HG03108 (cell line): ENCODE measurements at regions not wholly inside any gene's neighbourhood (a gene's known extent, or its start where the extent isn't known, plus 50 kb on each side); places are given as distances from the start of the nearest gene placed in this dataset.
"Not testable (repeated sequence)": the region's sequence is repeated elsewhere in the genome, so short reads cannot be mapped to it uniquely, and the experiment has no call there.

Experiments
- ATAC-seq: cut with Tn5 transposase; IDR thresholded peaks from one replicate; pipeline ENCODE4 v1.9.1; 2021; ENCODE audit warnings: moderate library complexity; ENCODE audit not compliant: unreplicated experiment

DNA sequence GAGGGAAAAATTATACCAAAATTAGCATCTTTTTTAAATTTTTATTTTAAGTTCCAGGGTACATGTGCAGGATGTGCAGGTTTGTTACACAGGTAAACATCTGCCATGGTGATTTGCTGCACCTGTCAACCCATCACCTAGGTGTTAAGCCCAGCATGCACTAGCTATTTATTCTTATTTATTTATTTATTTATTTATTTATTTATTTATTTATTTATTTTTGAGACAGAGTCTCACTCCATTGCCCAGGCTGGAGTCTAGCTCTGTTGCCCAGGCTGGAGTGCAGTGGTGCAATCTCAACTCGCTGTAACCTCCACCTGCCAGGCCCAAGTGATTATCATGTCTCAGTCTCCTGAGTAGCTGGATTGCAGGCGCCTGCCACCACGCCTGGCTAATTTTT lies 137.7 kb upstream of the NEBL start:
- ATAC-seq: not testable (repeated sequence)

DNA sequence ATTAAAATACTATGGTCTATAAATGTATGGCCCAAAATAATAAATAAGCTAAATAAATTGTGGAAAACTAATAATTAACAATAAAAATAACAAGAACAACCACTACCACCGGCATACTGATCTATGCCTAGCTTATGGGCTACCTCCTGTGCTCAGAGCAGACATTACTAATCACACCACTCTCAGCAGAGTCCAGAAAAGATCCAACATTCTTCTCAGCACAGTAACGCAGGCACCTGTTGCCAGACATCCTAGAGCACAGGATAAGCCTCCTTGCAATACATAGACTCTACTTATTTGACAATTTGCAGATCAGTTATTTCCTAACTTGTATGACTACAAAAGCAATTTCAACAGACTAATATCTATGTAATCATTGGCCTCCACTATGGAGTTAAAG lies 137.1 kb upstream of the NEBL start:
- ATAC-seq: no peak

DNA sequence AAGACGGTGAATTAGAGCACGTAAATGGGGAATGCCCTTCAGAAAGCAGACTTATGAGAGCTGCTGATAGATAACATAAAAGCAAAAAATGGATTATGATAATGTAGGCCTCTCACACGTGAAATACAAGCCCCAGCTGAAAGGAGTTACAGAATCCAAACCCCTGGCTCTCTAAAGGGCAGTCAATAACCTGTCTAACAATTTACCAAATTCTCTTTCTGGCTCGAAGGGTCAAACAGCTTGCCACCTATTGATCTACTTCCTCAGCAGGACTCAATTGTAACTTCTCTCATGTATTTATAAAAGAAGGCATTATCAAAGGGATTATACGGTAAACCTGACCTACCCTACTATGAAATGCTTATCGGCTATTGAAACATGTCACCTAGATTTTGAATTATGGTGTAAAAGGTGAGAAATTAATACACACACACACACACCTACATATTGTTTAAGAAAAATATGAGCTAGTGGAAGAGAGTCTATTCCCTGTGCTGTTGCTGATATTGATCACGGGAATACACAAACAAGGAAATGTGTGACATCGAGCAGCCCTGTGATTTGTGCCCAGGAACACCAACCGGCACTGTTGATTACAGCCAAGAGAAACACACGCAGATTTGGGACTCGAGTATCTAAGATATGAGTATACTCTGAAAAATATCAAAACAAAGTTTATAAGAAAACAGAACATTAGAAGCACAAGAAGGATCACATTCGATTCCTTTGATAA lies 135.6 kb upstream of the NEBL start:
- no peak for ATAC-seq

DNA sequence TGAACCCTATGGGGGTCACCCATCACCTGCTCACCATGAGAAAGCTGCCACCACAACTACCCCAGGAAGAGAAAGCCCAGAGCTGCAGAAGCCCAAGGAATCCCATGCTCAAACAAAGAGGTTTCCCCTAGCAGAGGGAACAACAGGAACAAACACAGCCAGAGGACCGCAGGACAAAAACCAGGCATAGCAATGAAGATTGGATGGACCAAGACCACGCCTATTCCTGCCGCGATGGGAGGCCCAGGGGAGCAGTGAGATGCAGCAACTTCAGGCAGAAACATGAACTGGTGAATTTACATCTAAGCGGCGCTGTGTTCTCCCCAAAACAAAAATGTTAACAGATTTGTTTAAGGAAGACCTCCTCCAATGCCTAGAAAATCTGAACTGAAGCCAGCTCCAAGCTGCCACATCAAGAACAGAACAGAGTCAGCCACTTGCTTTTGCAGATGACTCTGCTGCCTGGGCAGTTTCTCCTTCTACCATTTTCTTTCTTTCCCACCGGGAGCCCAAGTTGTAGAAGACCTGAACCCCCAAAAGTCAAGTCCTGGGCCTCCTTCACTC lies 134.2 kb upstream of the NEBL start:
- ATAC-seq: no peak

DNA sequence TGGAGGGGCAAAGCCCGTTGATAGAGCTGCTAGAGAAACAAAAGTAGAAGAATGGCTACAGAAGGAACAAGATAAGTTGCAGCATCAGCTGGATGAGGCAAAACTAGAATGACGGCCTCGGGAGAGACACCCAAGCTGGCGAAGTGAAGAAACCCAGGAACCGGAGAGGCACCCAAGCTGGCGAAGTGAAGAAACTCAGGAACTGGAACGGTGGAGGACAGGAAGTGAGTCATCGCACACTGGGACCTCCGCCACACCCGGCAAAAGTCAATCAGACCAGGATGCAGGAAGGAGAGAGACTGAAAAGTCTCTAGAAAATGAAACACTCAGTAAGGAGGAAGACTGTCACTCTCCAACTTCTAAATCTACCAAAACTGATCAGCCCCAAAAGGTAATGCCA lies 133.0 kb upstream of the NEBL start:
- no peak for ATAC-seq

DNA sequence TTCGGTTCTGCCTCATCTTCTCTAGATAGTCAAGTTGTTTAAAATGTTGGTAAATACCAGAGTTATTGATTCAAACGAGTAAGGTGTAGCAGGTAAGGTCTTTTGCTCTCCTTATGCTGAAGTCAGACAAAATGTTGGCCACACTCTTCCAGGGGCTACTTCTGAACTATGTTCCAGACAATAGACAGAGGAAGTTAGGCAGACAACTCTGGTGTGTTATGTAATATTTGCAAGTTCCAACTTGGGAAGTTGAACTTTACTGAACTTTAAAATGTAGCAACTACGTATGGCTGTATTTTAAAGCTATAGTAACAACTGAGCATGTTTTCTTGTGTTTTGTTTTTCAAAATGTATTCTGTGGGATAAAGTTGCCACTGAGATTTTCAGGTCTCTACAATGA lies 125.7 kb upstream of the NEBL start:
- no peak for ATAC-seq

DNA sequence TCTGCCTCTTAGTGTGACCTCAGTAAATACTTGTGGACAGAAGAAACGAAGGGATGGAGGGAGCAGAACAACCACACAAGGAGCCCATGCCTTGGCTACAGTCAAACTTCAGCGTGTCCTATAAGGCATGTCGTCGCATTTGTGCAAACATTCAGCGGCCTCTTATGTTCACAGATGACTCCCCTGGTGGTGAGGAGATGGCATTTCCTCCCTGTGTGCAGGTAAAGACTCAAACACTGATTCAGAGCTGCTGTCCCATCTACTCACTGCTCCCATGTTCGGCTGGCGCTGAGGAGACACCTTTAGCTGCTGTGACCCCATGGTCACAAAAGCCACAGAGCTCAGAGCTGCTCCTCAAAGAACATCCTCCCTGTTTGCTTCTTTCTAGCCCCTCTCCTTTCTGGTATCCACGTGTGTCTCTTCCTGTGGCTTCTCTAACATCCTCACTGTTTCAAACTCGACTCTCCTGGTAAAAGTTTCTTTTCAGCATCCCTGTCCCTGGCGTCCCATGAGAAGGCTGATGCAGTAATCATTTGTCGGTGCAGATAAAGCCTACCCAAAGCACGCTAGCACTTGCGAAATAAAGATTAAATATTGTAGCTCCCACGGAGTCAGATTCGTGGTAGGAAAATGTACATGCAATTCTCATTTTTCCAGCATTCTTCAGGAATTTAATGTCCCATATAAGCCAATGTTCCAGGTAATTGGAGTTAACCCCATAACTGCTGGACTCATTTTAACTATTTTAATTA lies 124.9 kb upstream of the NEBL start:
- ATAC-seq: no peak

DNA sequence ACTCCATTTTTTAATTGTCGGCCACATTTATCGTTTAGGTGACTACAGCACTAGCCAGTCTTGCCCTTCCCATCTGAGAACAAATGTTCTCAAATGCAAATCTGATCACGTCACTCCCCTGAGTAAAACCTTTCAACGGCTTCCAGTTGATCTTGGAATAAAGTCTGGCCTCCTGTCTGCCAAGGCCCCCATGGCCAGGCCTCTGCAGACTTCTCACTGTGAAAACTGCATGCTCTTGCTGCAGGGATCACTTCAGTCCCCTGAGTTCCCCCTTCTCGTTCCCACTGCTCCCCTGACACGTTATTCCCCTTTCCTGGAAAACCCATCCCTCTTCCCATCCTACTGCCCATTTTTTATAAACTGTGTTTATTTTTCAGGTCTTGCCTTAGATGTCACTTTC lies 124.1 kb upstream of the NEBL start:
- no peak for ATAC-seq

DNA sequence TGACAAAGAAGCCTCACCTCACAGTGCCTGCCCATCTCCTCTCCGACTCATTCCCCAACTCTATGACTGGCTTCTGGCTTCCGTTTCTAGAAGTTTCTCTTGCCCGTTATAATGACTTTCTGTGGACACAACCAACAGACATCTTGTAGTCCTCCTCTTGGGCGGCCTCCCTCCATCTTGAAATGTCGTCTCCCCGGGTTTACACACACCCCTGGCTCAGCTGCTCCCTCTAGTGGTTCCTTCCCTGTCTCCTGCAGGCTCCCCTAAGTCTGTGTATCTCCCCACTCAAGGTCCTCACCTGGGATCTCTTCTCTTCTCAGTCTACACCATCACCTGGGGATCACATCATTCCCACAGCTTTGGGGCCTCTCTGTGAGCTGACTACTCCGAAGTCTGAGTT lies 123.4 kb upstream of the NEBL start:
- ATAC-seq: no peak

DNA sequence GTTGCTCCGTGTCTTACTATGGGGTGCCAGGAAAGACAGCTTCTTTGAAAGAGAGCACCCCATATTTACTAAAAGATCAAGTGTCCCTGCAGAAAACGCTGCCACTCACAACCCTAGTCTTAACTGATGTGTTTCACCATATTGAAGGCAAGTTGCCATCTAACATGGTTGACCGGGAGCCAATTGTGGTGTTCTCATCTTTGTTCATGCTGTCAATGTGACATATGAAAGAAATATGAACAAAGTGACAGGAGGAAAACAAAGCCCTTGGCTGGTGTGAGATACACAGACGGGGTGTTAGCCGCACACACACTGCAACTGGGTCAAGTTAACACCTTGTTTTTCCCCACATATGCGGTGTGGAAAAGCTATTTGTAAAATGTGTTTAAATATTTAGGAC lies 122.3 kb upstream of the NEBL start:
- no peak for ATAC-seq

DNA sequence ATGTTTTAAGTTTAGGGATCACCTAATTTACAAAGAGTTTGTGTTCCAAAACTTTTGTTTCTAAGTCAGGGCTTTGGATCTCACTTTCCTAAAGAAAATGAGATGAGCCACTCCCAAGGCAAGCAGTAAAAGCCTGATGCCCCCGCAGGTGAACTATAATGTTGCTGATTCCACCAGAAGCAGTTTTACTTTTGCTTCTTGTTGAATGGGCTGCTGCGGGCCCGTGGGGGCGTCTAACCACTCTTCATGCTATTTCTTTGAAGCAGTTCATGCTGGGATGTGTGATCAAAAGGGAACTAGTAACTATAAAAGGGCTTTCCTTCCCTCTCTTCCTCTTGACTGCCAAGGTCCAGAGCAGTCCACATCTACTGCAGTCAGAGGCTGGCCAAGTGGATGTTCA lies 118.7 kb upstream of the NEBL start:
- no peak for ATAC-seq

DNA sequence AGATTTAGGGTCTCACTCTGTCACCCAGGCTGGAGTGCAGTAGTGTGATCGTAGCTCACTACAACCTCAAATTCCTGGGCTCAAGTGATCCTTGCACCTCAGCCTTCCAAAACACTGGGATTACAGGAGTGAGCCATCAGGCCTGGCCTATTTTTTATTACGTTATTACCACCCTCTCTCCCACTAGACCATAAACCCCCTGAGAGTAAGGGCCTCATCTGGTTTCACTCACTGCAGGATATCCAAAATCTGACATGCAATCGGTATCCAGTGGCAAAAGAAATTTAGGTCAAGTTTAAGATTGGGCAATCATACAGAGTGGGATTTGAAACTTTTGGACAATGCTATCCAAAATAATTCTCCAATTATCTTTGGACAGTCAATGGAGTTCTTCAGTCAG lies 117.0 kb upstream of the NEBL start:
- ATAC-seq: no peak

DNA sequence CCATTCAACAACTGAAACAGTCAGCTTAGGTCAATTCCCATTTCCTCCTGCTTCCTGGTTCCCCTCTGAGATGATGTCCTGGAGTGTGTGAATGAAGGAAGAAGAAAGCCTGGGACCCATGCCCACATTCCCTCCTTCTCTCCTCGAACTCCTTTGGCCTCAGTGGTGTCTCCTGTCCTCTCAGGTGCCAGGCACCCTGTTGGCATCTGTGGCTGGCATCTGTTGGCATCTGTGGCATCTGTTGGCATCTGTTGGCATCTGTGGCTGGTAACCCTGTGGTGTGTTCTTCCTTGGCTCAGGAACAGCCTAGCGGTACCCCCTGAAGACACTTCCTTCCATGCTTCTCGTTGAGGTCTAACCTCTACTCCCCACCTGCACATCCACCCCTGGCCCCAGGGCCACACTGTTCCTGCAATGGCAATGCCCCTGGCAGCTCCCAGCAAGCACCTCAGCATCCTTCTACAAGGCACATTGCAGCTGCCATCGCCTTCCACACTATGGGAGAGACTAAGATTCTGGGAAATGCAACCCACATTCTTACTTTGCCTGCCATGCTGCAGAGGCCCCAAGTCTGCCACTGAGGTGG lies 114.4 kb upstream of the NEBL start:
- ATAC-seq: no peak

DNA sequence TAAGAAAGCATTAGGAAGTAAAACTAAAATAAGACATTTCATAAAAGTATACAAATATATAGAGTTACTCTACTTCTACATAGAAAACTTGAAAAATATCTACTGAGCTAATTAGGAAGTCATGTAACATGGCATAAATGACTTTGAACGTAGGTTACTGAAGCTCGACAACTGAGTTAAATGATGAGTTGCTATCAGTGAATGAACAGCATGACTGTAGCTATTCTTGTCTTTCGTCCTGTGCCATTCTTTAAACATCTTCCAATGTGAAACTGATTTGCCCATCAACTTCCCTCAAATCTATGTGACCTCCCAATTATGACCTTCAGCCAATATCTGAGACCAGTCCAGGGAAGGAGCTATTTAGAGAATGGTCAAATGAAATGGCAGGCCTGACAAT lies 113.5 kb upstream of the NEBL start:
- ATAC-seq: no peak

DNA sequence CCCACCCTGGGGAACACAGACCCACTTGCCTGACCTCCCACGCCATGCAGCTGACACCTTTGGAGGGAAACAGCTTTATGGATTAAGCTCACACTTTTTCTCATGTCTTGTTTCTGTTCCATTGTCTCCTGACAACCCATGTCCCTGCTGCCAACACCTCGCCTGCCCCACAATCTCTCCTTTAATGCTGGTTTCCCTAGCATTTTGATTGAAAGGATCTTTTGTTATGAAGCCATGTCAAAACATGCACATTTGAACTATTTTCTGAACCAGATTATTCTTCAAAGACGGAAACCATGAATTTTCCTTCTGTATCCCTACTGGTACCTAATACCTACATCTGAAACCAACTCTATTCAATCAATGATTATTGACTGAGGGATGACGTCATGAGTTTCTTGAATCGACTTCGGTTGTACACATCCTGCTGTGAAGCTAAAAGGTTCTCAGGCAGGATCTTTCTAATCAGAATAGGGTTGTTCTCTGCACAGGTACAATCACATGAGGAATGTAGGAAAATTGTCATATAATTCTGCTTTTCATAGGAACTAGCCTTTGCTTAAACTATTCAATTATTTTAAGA lies 106.2 kb upstream of the NEBL start:
- ATAC-seq: no peak

DNA sequence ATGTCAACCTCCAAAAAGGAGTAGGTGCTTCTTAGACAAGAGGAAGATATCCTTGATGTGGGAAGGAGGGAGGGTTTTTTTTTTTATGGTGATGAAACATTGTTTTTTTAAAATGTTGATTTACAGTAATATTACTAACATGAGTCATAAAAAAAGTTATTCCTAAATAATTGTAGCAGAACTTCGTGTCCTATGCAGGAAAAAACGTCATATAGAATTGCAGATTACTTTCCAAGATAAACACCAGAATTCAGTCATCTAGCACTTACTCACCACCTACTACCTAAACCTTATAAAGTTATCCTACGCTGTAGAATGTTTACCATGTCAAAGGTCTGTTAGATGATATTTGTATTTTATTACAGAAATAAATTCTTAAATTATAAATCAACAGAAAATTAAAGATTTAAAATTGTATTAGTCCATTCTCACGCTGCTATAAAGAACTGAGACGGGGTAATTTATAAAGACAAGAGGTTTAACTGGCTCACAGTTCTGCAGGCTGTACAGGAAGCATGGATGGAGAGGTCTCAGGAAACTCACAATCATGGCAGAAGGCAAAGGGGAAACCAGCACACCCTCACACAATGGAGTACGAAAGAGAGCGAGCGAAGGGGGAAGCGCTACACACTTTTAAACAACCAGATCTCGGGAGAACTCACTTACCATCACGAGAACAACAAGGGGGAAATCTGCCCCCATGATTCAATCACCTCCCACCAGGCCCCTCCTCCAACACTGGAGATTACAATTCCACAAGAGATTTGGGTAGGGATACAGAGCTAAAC lies 105.2 kb upstream of the NEBL start:
- ATAC-seq: no peak

DNA sequence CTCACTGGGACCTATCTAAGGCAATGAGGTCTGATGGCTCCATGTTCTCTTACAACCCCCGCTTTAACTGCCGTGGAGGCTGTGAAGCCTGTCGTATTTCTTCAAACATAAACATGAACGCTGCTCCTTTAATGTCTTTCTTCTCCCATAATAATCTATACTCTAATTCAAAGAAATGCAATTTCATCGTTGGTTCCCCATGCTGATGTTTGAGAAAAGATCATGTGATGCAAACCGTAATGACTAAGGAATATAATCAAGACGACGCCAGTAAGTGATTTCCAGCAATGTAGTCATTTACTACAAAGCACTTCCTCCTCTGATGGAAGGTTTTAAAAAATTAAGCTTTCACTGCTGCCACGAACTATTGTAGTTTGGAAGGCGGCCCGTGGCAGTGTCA lies 102.6 kb upstream of the NEBL start:
- no peak for ATAC-seq

DNA sequence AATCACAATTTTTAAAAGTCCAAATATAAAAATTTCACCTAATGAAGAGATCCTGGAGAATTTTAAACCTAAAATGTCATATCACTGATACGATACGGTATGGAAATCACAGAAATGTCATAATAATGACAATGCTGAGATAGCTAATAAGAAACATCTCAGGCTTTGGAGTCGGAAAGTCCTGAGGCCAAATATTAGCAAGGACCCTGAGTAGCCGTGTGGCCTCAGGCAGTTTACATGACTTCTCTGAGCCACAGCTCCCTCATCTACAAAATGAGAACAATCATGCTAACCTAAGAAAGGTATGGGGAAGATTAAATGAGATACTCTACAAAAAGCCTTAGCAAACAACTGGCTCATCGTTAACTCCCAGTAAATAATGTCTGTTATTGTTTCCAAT lies 100.9 kb upstream of the NEBL start:
- no peak for ATAC-seq

DNA sequence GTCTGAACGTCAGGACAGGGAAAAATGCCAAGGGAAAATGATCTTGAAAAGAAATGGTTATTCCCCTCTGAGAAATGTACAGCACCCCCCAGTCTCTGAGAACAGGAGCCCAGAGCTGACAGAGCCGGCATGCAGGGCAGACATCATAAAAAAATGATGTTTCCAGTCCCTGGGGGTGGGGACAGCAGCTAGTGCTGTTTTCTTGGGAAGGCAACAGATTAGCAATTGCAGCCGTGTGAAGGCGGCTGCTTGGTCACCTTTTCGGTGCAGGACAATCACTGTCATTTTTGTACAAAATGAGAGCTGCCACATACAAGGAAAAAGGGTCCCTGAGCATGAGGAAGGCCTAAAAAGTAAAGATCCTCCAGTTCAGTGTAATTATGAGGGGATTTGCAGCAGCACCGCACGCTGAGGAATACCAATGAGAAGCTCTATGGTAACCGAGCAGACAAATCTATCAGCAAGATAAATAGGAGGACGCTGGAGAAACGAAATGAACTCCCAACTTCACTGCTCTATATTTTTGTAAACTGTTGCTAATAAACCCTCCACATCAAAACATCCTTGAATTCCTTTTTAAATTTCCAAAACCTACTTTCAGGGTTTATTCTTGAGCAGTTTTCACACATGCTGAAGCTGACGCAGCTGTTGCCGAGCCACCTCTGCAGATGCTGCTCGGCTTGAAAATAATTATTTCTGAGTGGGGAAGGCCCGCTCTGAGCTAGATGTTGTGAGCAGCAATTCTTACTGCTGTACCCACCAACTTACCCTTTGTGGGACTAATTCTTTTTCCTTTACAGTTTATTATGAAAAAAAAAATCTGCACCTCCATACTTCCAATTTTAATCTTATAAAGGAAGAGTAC lies 98.2 kb upstream of the NEBL start:
- no peak for ATAC-seq
